Karpas-422 (cell line): ENCODE measurements at regions not wholly inside any gene's neighbourhood (a gene's known extent, or its start where the extent isn't known, plus 50 kb on each side); places are given as distances from the start of the nearest gene placed in this dataset.

Experiments
- DNase-seq: peaks from one replicate; pipeline ENCODE4 v3.0.0-alpha.2; 2015
- H2AFZ ChIP-seq: fragments of 200-600 bp; sonication (generic); 2 replicates; pipeline ENCODE4 v1.6.1; 2014; ENCODE audit warnings: antibody characterized with exemption, low read length, mixed read lengths
- H3K27ac ChIP-seq: fragments of 200-600 bp; sonication (generic); 2 replicates; pipeline ENCODE4 v1.5.1; 2014; ENCODE audit warnings: mild to moderate bottlenecking, low read length, moderate library complexity
- H3K27me3 ChIP-seq: fragments of 200-600 bp; sonication (generic); 2 replicates; pipeline ENCODE4 v1.6.1; 2014; ENCODE audit warnings: low read length, mixed read lengths
- H3K36me3 ChIP-seq: fragments of 200-600 bp; sonication (generic); 2 replicates; pipeline ENCODE4 v1.6.1; 2014; ENCODE audit warnings: low read length, mixed read lengths; ENCODE audit not compliant: insufficient read depth
- H3K4me1 ChIP-seq: fragments of 200-600 bp; sonication (generic); 2 replicates; pipeline ENCODE4 v1.6.1; 2014; ENCODE audit warnings: mild to moderate bottlenecking, low read length, mixed read lengths
- H3K4me2 ChIP-seq: fragments of 200-600 bp; sonication (generic); 2 replicates; pipeline ENCODE4 v1.6.1; 2014; ENCODE audit warnings: low read length, low read depth, mild to moderate bottlenecking; ENCODE audit not compliant: poor library complexity, severe bottlenecking
- H3K4me3 ChIP-seq: fragments of 200-600 bp; sonication (generic); 2 replicates; pipeline ENCODE4 v1.5.1; 2014; ENCODE audit warnings: mild to moderate bottlenecking, antibody characterized with exemption, low read length, mixed read lengths
- H3K79me2 ChIP-seq: fragments of 200-600 bp; sonication (generic); 2 replicates; pipeline ENCODE4 v1.6.1; 2014; ENCODE audit warnings: mild to moderate bottlenecking, low read length, mixed read lengths
- H3K9ac ChIP-seq: fragments of 200-600 bp; sonication (generic); 2 replicates; pipeline ENCODE4 v1.6.0; 2014; ENCODE audit warnings: low read length
- H3K9me2 ChIP-seq: fragments of 200-600 bp; sonication (generic), shearing (Covaris generic); replicated peaks from 2 replicates; pipeline ENCODE4 v1.6.0; 2014; ENCODE audit warnings: mild to moderate bottlenecking, low read length, moderate library complexity; ENCODE audit not compliant: insufficient read depth
- H3K9me3 ChIP-seq: fragments of 300-700, 200-600 bp; sonication (generic); 2 replicates; pipeline ENCODE4 v1.6.1; 2014; ENCODE audit warnings: low read length, mixed read lengths
- H4K20me1 ChIP-seq: fragments of 200-600 bp; sonication (generic); 2 replicates; pipeline ENCODE4 v1.6.1; 2014; ENCODE audit warnings: mild to moderate bottlenecking, antibody characterized with exemption, low read length, low read depth; ENCODE audit not compliant: insufficient read depth

DNA sequence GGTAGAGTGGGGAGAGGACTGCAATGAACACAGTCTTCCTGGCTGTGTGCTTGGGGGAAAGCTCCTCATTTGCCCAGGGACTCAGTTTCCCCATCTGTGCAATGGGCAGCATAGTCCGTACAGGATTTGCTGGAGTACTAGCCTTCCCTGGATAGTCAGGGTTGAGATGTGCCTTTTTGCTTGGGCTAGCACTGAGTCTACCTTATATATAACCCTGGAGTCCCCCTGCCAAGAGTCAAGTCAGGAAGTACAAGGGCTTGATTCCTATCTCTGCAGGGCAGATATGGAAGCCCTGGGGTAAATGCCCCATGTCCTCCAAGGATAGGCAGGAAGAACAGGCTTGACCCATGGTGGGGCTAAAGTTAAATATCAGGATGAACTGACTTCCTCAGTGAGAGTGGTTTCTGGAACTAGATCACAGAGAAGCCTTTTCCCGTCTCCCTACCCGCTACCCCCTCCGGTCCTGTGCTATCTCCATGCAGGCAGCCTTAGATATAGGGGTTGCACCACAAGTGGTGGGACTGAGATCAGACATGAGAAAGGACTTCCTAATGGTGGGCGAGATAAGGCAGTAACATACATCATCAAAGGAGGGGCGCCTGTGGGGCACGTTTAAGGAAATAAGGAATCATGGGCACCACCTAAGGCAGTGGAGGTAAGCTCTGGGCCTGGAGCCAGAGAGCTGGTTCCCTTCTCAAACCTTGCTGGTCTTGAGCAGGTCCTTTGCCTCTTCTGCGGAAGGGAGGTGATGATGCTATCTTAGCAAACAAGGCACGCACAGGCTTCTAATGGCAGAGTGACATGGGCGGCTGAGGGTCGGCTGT is 157.9 kb downstream of the MRPL14 start:
- Histone ChIP-seq H3K9me3 (no peaks in the 10 kb centered on the region), H3K4me1 (no peaks in the 10 kb centered on the region), H3K27ac (no peak overlapping the region), H2AFZ (no peak overlapping the region), H3K27me3 (no peaks in the 10 kb centered on the region), H3K9ac (no peak overlapping the region), H3K79me2 (no peaks in the 10 kb centered on the region), H3K4me2 (no peak overlapping the region), H3K36me3 (no peaks in the 10 kb centered on the region), H3K4me3 (no peak overlapping the region), H3K9me2 (no peaks in the 10 kb centered on the region), H4K20me1 (no peaks in the 10 kb centered on the region)
- DNase-seq, result no peak

DNA sequence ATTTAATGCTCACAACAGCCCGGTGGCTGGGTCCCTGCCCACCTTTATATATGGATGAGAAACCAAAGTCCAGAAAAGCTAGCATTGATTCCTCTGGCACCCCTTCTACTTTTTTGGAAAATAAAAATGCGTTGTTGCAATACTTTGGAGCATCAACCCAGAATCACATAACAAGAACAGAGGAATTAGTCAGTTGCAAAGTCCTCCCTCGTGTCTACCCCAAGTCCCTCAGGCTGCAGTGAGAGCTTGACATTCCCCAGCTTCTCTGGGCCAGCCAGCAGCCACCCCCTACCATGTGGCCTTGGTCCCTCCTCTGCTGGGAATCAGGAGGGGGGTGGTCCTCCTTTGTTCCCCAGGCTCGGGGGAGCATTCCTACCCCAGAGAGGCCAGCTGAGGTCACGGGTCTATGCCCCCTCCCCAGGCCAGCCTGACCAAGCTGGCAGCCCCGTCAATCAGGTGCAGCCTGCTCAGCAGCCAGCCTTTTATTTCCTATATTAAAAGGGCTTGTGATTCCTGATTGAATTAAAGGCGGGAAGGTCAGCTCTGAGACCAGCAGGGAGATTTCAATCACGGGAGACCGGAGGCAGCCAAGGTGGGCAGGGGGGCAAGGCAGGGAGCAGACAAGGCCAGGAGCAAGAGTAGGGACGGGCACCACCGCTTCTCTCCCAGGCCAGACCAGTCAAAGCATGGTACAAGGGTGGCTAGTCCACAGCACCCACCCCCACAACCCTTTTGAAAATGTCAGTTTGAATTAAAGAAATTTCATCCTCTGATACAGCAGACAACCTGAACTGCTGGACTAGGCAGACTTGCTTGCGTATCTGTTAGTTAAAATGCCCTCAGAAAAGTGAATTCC is 158.9 kb downstream of the MRPL14 start:
- DNase-seq, result no peak
- Histone ChIP-seq H3K79me2 (no peaks in the 10 kb centered on the region), H3K27ac (no peak overlapping the region), H3K36me3 (no peaks in the 10 kb centered on the region), H4K20me1 (no peaks in the 10 kb centered on the region), H3K27me3 (no peaks in the 10 kb centered on the region), H3K9ac (no peak overlapping the region), H3K9me2 (no peaks in the 10 kb centered on the region), H3K9me3 (no peaks in the 10 kb centered on the region), H2AFZ (no peak overlapping the region), H3K4me3 (no peak overlapping the region), H3K4me1 (no peaks in the 10 kb centered on the region), H3K4me2 (no peak overlapping the region)

DNA sequence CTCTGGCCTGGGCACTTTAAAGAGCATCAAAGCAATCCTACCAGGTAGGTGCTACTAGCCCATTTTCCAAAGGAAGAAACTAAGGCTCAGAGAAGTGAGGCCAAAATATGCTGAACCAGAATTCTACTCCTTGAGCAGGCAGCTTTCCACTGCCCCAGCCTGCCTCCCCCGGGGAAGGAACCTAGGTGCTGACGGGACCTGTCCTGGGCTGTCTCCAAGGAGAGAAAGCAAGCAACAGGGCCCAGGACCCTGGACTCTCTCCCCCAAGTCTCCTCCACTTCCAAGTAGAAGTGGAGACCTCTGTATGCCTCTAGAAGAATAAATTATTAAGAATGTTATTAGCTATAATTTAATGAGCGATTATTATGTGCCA is 159.5 kb downstream of the MRPL14 start:
- no peaks in the 10 kb centered on the region for H4K20me1 ChIP-seq
- H3K4me3 ChIP-seq, result no peak overlapping the region
- no peaks in the 10 kb centered on the region for H3K79me2 ChIP-seq
- no peak overlapping the region for H2AFZ ChIP-seq
- H3K27ac ChIP-seq, result no peak overlapping the region
- H3K4me2 ChIP-seq, result no peak overlapping the region
- DNase-seq, result no peak
- H3K4me1 ChIP-seq, result no peaks in the 10 kb centered on the region
- no peaks in the 10 kb centered on the region for H3K27me3 ChIP-seq
- no peaks in the 10 kb centered on the region for H3K36me3 ChIP-seq
- H3K9me3 ChIP-seq, result no peaks in the 10 kb centered on the region
- no peak overlapping the region for H3K9ac ChIP-seq
- no peaks in the 10 kb centered on the region for H3K9me2 ChIP-seq

DNA sequence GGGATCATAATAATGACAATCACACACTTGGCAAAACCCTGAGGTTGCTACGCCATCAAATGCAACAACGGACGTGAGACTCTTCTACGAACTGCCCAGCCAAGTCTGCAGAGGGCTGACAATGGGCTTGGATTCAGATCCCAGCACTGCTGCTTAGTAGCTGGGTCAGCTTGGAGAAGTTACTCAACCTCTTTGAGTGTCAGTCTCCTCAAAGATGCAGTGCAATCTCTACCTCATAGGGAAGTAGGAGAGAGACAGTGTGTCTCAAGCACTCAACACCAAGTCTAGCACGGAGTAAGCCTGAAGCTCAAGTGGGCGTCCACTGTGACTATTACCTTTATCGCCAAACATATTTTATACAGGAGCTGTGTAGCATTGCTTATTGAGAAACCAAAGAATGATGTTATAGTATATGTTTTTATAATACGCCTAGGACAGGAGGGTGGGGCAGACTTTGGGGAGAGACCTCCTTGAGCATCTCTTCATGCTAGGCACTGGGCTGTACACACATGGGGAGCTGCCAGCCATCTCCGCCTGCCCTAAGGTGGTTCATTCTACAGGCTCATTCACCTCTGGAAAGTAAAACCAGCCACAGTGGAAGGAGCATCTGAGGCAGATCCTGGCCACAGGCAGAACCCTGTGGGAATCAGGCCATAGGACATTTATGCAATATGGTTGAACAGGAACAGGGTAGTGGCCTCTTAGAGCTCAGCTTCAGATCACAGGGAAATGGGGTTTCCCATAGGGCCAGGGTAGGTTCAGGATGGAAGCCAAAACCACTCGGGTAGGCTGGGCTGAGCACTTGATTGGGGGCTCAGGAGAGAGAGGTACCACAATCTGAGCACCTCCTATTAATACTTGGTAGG is 160.2 kb downstream of the MRPL14 start:
- Histone ChIP-seq H3K79me2 (no peaks in the 10 kb centered on the region), H4K20me1 (no peaks in the 10 kb centered on the region), H3K4me2 (no peak overlapping the region), H2AFZ (no peak overlapping the region), H3K9me3 (no peaks in the 10 kb centered on the region), H3K4me1 (no peaks in the 10 kb centered on the region; the same call in 1 of the 2 replicates), H3K4me3 (no peak overlapping the region), H3K9ac (no peak overlapping the region), H3K9me2 (no peaks in the 10 kb centered on the region), H3K36me3 (no peaks in the 10 kb centered on the region), H3K27me3 (no peaks in the 10 kb centered on the region), H3K27ac (no peak overlapping the region)
- DNase-seq, result no peak

DNA sequence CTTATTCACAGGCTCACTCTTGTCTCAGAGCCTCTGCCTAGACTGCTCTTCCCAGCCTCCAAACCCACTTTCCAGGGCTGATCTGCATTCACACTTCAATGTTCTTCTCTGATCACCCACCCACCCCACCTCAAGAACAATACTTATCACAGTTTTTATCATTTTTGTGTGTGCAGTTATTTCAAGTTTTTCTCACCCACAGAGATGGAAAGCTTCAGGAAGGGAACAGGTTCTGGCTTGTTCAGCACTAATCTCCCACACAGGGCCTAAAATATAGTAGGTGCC is 160.9 kb downstream of the MRPL14 start:
- no peak overlapping the region for H2AFZ ChIP-seq
- no peak for DNase-seq
- no peak overlapping the region for H3K27ac ChIP-seq
- no peaks in the 10 kb centered on the region for H3K9me2 ChIP-seq
- no peaks in the 10 kb centered on the region for H4K20me1 ChIP-seq
- H3K4me2 ChIP-seq, result no peak overlapping the region
- no peak overlapping the region for H3K9ac ChIP-seq
- H3K4me3 ChIP-seq, result no peak overlapping the region
- no peaks in the 10 kb centered on the region for H3K27me3 ChIP-seq
- H3K4me1 ChIP-seq, result peaks cover 4% of the 10 kb centered on the region
- H3K79me2 ChIP-seq, result no peaks in the 10 kb centered on the region
- no peaks in the 10 kb centered on the region for H3K36me3 ChIP-seq
- H3K9me3 ChIP-seq, result no peaks in the 10 kb centered on the region

DNA sequence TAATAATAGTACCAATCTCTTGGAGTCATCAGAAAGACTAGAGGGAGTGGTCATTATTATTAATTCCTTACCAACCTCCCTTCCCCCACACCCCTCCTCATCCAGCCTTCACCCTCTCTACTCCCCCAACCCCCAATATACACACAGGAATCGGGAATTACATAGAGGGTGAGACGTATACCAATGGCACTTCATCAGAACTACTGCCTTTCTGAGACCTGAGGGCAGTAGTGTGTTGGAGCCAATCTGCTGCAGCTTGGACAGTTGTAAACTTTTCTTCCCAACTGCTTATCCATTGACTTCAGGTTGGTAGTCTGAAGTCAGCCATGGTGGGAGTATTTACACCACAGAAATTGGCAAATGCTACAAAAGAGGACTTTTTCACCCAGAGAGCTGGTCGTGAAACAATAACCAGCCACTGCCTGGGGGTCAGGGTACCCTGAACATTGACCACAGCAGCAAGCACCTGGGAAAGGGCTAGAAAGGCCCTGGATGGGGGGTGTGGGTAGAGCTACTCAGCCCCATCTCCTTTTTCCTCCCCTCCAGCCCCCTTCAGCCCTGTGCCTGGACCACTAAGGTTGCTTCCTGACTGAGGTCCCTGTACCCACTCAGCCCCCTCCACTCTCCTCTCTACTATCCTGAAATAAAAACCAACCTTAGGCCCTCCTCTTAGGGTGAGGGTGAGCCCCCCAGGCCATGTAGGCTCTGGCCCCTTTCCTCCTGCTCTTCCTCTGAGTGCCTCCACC is 161.5 kb downstream of the MRPL14 start:
- Histone ChIP-seq H3K79me2 (no peaks in the 10 kb centered on the region), H2AFZ (no peak overlapping the region), H3K36me3 (no peaks in the 10 kb centered on the region), H3K9me3 (no peaks in the 10 kb centered on the region), H3K27me3 (no peaks in the 10 kb centered on the region), H3K4me2 (no peak overlapping the region), H3K4me3 (no peak overlapping the region), H3K9ac (no peak overlapping the region), H3K27ac (no peak overlapping the region), H3K4me1 (peaks cover 4% of the 10 kb centered on the region), H3K9me2 (no peaks in the 10 kb centered on the region), H4K20me1 (no peaks in the 10 kb centered on the region)
- no peak for DNase-seq

DNA sequence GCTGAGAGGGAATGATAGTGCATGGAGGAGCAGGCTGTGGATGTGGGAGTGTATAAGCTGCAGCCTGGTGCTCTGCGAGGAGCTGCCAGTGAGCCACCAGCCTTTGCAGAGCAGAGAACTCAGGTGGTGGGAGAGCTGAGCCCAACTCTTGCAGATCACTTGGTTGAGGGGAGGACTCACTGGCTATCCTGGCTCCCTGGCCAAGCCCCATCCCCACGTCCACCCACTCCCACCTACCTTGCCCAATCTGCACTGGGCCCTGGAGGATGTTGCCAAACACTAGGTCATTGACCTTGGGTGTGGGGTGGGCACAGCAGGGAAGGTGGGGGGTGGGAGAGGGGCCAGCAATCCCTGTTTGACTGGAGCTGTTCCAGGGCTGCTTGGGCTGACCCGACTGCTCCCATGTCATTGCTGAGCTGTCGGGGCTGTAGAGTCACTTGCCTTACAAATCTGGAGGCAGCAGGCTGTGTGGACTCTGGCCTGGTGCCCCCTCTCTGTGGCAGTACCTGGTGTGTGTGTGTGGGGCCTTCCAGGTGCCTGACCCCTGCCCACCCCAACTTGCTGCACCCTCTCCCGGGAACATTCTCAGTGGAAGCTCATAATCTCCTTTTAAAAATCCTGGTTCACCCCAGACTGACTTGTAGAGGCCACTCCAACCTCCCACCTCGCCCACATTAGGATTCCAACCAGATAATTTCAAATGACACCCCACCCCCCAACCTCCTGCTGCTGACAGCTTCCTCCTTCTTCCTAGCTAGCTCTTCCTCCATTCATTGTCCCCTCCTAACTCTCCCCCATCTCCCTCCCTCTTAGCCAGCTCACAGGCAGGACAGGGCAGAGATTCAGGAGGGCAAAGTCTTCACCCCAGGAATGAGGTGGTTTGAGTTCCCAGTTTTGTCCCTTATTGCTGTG is 162.3 kb downstream of the MRPL14 start:
- no peak for DNase-seq
- Histone ChIP-seq H3K9me2 (no peaks in the 10 kb centered on the region), H3K27me3 (no peaks in the 10 kb centered on the region), H3K9me3 (no peaks in the 10 kb centered on the region), H3K4me3 (no peak overlapping the region), H3K9ac (no peak overlapping the region), H3K4me1 (peaks cover 4% of the 10 kb centered on the region), H2AFZ (no peak overlapping the region), H3K79me2 (no peaks in the 10 kb centered on the region), H3K27ac (no peak overlapping the region), H3K4me2 (no peak overlapping the region), H3K36me3 (no peaks in the 10 kb centered on the region), H4K20me1 (no peaks in the 10 kb centered on the region)
